ENCODE measurements at regions not wholly inside any gene's neighbourhood (a gene's known extent, or its start where the extent isn't known, plus 50 kb on each side); places are given as distances from the start of the nearest gene placed in this dataset.

- H3K36me3 ChIP-seq (ENCODE audit: control insufficient read depth, insufficient read depth, low read length), result no peaks in the 10 kb centered on the region
- Mint-ChIP-seq H3K4me1 (no peaks in the 10 kb centered on the region), H3K36me3 (ENCODE audit: low read depth) (no peaks in the 10 kb centered on the region), H3K4me3 (no peak overlapping the region), H3K9me3 (no peaks in the 10 kb centered on the region), H3K27ac (no peak overlapping the region), H3K27me3 (ENCODE audit: insufficient read depth) (peaks cover 1% of the 10 kb centered on the region)
- no peaks in the 10 kb centered on the region for H3K27me3 ChIP-seq (ENCODE audit: control insufficient read depth, insufficient read depth, low read length, poor library complexity, severe bottlenecking)
- H3K9ac ChIP-seq (ENCODE audit: extremely low read depth, low read length, poor library complexity, severe bottlenecking), result no peak overlapping the region
- no peak for TF ChIP-seq CTCF (conservative IDR thresholded peaks at IDR 0.05)
- no peak overlapping the region for H3K27ac ChIP-seq (ENCODE audit: low read depth, low read length)
- WGBS, 2 experiments (ENCODE audit: insufficient coverage in 1 of 2, insufficient read length in 1 of 2), result 87 to 100% methylated on average over 2 to 4 of the region's 4 CpGs
- no peak overlapping the region for H3K4me3 ChIP-seq (ENCODE audit: low read length)
- no peak for DNase-seq
- no peaks in the 10 kb centered on the region for H3K4me1 ChIP-seq (ENCODE audit: control insufficient read depth, insufficient read depth, low read length)
- H3K9me3 ChIP-seq (ENCODE audit: control insufficient read depth, low read length), result no peaks in the 10 kb centered on the region
These were observed 123.5 kb downstream of the MBD2 start for GRCh38 chr18:54100920-54101470.

GRCh38 chr18:54100466-54100865, 124.0 kb downstream of the MBD2 start:
- no peaks in the 10 kb centered on the region for H3K9me3 Mint-ChIP-seq
- H3K27ac Mint-ChIP-seq, result no peak overlapping the region
- Histone ChIP-seq H3K4me1 (ENCODE audit: control insufficient read depth, insufficient read depth, low read length) (no peaks in the 10 kb centered on the region), H3K27me3 (ENCODE audit: control insufficient read depth, insufficient read depth, low read length, poor library complexity, severe bottlenecking) (no peaks in the 10 kb centered on the region), H3K9ac (ENCODE audit: extremely low read depth, low read length, poor library complexity, severe bottlenecking) (no peak overlapping the region), H3K9me3 (ENCODE audit: control insufficient read depth, low read length) (no peaks in the 10 kb centered on the region), H3K27ac (ENCODE audit: low read depth, low read length) (no peak overlapping the region), H3K36me3 (ENCODE audit: control insufficient read depth, insufficient read depth, low read length) (no peaks in the 10 kb centered on the region), H3K4me3 (ENCODE audit: low read length) (no peak overlapping the region)
- DNase-seq, result no peak
- peaks cover 1% of the 10 kb centered on the region for H3K27me3 Mint-ChIP-seq (ENCODE audit: insufficient read depth)
- H3K36me3 Mint-ChIP-seq (ENCODE audit: low read depth), result no peaks in the 10 kb centered on the region
- H3K4me1 Mint-ChIP-seq, result no peaks in the 10 kb centered on the region
- WGBS, 2 experiments (ENCODE audit: insufficient coverage in 1 of 2, insufficient read length in 1 of 2), result 92 to 94% methylated on average over 2 of the region's 2 CpGs
- H3K4me3 Mint-ChIP-seq, result no peak overlapping the region
- TF ChIP-seq CTCF (conservative IDR thresholded peaks at IDR 0.05), result no peak

- TF ChIP-seq CTCF (conservative IDR thresholded peaks at IDR 0.05), result no peak
- Histone ChIP-seq H3K4me1 (ENCODE audit: control insufficient read depth, insufficient read depth, low read length) (no peaks in the 10 kb centered on the region), H3K4me3 (ENCODE audit: low read length) (no peak overlapping the region), H3K9ac (ENCODE audit: extremely low read depth, low read length, poor library complexity, severe bottlenecking) (no peak overlapping the region), H3K9me3 (ENCODE audit: control insufficient read depth, low read length) (peaks cover 8% of the 10 kb centered on the region), H3K36me3 (ENCODE audit: control insufficient read depth, insufficient read depth, low read length) (no peaks in the 10 kb centered on the region), H3K27me3 (ENCODE audit: control insufficient read depth, insufficient read depth, low read length, poor library complexity, severe bottlenecking) (no peaks in the 10 kb centered on the region), H3K27ac (ENCODE audit: low read depth, low read length) (no peak overlapping the region)
- Mint-ChIP-seq H3K4me3 (no peak overlapping the region), H3K36me3 (ENCODE audit: low read depth) (no peaks in the 10 kb centered on the region), H3K4me1 (no peaks in the 10 kb centered on the region), H3K27me3 (ENCODE audit: insufficient read depth) (no peaks in the 10 kb centered on the region), H3K27ac (no peak overlapping the region), H3K9me3 (peaks cover 2% of the 10 kb centered on the region)
- DNase-seq, result no peak
- WGBS, 2 experiments (ENCODE audit: insufficient coverage in 1 of 2, insufficient read length in 1 of 2), result 93% methylated on average over 4 of the region's 4 CpGs; no CpG with 5 or more reads in 1 of the 2 experiments
These were observed 130.0 kb downstream of the MBD2 start for GRCh38 chr18:54094474-54094873.

All from endodermal cell (in vitro differentiated cells).